ENCODE measurements at regions not wholly inside any gene's neighbourhood (a gene's known extent, or its start where the extent isn't known, plus 50 kb on each side); places are given as distances from the start of the nearest gene placed in this dataset.

DNA sequence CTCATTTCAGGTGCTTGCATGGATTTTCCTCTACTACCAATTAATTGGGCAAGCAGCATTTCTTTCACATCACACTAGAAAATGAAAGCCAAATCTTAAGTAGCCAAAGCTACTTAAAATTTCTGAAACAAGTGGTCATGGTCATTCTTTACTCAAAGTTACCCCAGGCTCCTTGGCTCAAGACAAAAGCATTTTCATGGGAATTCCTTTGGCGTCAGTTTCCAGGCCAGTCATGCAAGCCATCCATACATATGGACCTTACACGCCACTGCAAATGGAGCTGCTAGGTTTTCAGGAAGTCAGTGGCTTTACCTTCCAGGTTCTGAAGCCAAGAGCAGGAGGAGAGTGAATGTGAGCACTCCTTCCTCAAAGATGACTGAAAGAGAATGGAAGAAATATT lies 83.7 kb upstream of the IL12A start:
- Histone ChIP-seq H3K79me2 (ENCODE audit: insufficient read depth, low read length) (no peaks in the 10 kb centered on the region), H4K20me1 (ENCODE audit: insufficient read depth, low read length) (no peaks in the 10 kb centered on the region), H3K27ac (ENCODE audit: low read depth, low read length) (no peak overlapping the region), H3K27me3 (ENCODE audit: insufficient read depth, low read length) (no peaks in the 10 kb centered on the region), H2AFZ (ENCODE audit: low read length) (no peak overlapping the region), H3K4me3 (ENCODE audit: insufficient read depth, low read length) (no peak overlapping the region), H3K36me3 (ENCODE audit: insufficient read depth, low read length) (no peaks in the 10 kb centered on the region), H3K4me1 (ENCODE audit: insufficient read depth, low read length) (no peaks in the 10 kb centered on the region), H3K4me2 (ENCODE audit: insufficient read depth, low read length) (no peak overlapping the region), H3K9me3 (ENCODE audit: low read depth, low read length) (no peaks in the 10 kb centered on the region)
- no peak for DNase-seq (ENCODE audit: insufficient read length, low spot score, missing footprints)
- TF ChIP-seq, protein P1, sequence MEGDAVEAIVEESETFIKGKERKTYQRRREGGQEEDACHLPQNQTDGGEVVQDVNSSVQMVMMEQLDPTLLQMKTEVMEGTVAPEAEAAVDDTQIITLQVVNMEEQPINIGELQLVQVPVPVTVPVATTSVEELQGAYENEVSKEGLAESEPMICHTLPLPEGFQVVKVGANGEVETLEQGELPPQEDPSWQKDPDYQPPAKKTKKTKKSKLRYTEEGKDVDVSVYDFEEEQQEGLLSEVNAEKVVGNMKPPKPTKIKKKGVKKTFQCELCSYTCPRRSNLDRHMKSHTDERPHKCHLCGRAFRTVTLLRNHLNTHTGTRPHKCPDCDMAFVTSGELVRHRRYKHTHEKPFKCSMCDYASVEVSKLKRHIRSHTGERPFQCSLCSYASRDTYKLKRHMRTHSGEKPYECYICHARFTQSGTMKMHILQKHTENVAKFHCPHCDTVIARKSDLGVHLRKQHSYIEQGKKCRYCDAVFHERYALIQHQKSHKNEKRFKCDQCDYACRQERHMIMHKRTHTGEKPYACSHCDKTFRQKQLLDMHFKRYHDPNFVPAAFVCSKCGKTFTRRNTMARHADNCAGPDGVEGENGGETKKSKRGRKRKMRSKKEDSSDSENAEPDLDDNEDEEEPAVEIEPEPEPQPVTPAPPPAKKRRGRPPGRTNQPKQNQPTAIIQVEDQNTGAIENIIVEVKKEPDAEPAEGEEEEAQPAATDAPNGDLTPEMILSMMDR (IDR thresholded peaks at IDR 0.05; ENCODE audit: extremely low read depth, low read depth, low read length): no peak

DNA sequence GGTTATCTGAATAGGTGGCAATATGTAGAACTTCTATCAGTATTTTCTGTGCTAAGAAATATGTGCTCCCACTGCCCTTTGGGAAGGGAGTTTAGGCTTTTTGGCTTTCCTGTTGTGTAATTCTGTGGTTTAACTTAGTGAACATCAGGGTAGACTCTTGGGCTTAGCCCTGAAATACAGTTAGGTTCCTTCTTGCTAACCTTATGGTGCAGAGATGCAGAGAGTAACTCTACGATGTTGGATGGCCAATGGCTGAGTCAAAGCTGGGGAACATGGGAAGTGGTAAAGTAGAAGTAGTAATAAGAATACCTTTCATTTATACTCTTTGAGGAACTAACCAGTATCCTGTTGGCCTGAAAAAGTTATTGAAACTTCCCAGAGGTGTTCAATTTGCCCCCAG lies 80.8 kb upstream of the IL12A start:
- Histone ChIP-seq H3K79me2 (ENCODE audit: insufficient read depth, low read length) (no peaks in the 10 kb centered on the region), H3K27ac (ENCODE audit: low read depth, low read length) (no peak overlapping the region), H2AFZ (ENCODE audit: low read length) (no peak overlapping the region), H3K27me3 (ENCODE audit: insufficient read depth, low read length) (no peaks in the 10 kb centered on the region), H3K4me3 (ENCODE audit: insufficient read depth, low read length) (no peak overlapping the region), H3K36me3 (ENCODE audit: insufficient read depth, low read length) (no peaks in the 10 kb centered on the region), H4K20me1 (ENCODE audit: insufficient read depth, low read length) (no peaks in the 10 kb centered on the region), H3K4me1 (ENCODE audit: insufficient read depth, low read length) (peaks cover 14% of the 10 kb centered on the region), H3K9me3 (ENCODE audit: low read depth, low read length) (no peaks in the 10 kb centered on the region), H3K4me2 (ENCODE audit: insufficient read depth, low read length) (no peak overlapping the region)
- DNase-seq (ENCODE audit: insufficient read length, low spot score, missing footprints): no peak
- TF ChIP-seq, protein P1 (IDR thresholded peaks at IDR 0.05; ENCODE audit: extremely low read depth, low read depth, low read length): no peak

DNA sequence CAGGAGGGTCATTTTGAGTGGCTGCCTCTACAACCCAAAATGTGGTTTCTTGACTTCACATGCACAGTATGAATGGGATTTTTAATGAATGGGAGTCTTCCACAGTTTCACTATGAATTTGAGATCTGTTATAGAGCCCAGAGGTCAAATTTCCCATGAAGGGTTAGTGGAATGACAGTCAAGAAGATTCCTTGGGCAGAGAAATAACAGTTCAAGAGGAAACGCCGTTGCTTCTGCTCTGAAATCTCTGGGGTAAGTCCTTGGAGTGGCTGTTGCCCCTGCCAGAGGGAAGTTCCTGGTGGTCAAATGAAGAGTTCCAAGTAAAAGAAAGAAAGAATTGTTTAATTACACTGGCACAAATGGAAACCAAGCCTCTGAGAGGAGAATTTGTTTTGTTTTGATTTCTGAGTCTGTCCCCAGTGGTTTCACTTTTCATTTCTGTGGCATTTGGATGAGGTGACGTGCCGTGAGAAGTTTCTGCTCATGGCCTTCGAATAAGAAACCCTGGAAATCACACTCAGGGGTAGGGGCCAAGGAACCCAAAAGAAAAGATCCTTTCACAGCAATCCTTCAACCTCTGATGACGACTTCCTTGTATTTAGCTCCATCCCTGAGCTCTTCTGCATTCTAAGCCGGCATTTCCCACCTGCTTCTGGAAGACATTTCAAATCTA lies 77.5 kb upstream of the IL12A start:
- no peak for DNase-seq (ENCODE audit: insufficient read length, low spot score, missing footprints)
- H3K4me3 ChIP-seq (ENCODE audit: insufficient read depth, low read length): peak overlapping the region; percentile 35
- H2AFZ ChIP-seq (ENCODE audit: low read length): peak overlapping the region; percentile 84

DNA sequence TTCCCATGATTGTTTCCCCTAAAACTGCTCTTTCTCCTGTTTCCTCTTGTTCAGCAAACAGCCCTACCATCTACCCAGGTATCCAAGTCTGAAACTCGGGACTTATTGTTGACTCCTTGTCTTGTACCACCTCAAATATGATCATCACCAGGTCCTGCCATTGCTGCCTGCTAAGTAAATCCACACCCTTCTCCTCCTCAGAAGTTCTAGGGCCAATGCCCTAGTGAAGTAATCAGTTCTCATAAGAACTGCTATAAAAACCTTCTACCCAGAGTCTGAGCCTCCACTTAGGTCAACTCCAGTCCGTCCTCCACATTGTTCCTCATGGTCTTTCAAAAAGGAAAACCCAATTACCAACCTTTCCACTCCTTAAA lies 77.0 kb upstream of the IL12A start:
- TF ChIP-seq, protein P1 (IDR thresholded peaks at IDR 0.05; ENCODE audit: extremely low read depth, low read depth, low read length): no peak
- no peaks in the 10 kb centered on the region for H4K20me1 ChIP-seq (ENCODE audit: insufficient read depth, low read length)
- peak overlapping the region; percentile 35 for H3K4me3 ChIP-seq (ENCODE audit: insufficient read depth, low read length)
- no peaks in the 10 kb centered on the region for H3K79me2 ChIP-seq (ENCODE audit: insufficient read depth, low read length)
- peaks cover 30% of the 10 kb centered on the region for H3K4me1 ChIP-seq (ENCODE audit: insufficient read depth, low read length)
- peak overlapping the region; percentile 84 for H2AFZ ChIP-seq (ENCODE audit: low read length)
- peak overlapping the region; percentile 62 for H3K4me2 ChIP-seq (ENCODE audit: insufficient read depth, low read length)
- no peaks in the 10 kb centered on the region for H3K36me3 ChIP-seq (ENCODE audit: insufficient read depth, low read length)
- no peaks in the 10 kb centered on the region for H3K9me3 ChIP-seq (ENCODE audit: low read depth, low read length)
- no peaks in the 10 kb centered on the region for H3K27me3 ChIP-seq (ENCODE audit: insufficient read depth, low read length)
- DNase-seq (ENCODE audit: insufficient read length, low spot score, missing footprints): no peak
- peak overlapping the region; percentile 45 for H3K27ac ChIP-seq (ENCODE audit: low read depth, low read length)

More for the DNA sequence above, 77.5 kb upstream of the IL12A start:
- H3K79me2 ChIP-seq (ENCODE audit: insufficient read depth, low read length): no peaks in the 10 kb centered on the region
- H3K4me1 ChIP-seq (ENCODE audit: insufficient read depth, low read length): peaks cover 30% of the 10 kb centered on the region
- no peaks in the 10 kb centered on the region for H4K20me1 ChIP-seq (ENCODE audit: insufficient read depth, low read length)
- H3K4me2 ChIP-seq (ENCODE audit: insufficient read depth, low read length): peak overlapping the region; percentile 62
- H3K27ac ChIP-seq (ENCODE audit: low read depth, low read length): peak overlapping the region; percentile 45
- no peaks in the 10 kb centered on the region for H3K36me3 ChIP-seq (ENCODE audit: insufficient read depth, low read length)
- no peaks in the 10 kb centered on the region for H3K9me3 ChIP-seq (ENCODE audit: low read depth, low read length)
- H3K27me3 ChIP-seq (ENCODE audit: insufficient read depth, low read length): no peaks in the 10 kb centered on the region
- TF ChIP-seq, protein P1 (IDR thresholded peaks at IDR 0.05; ENCODE audit: extremely low read depth, low read depth, low read length): no peak

All from osteoblast (primary cell).